Stomach (tissue), 8 donors: ENCODE measurements at regions not wholly inside any gene's neighbourhood (a gene's known extent, or its start where the extent isn't known, plus 50 kb on each side); places are given as distances from the start of the nearest gene placed in this dataset.

Source experiments
- DNase-seq, 2 donors: peaks; one replicate each; pipeline versions ENCODE4 v3.0.0 to v3.0.0-alpha.2; 2013 to 2019
- H3K27ac ChIP-seq, 5 donors: fragments of 200-600 bp in 4 of 5; sonication (generic) in 4 of 5; one replicate each; pipeline ENCODE4 v1.5.1; 2013 to 2019; ENCODE audit warnings: mild to moderate bottlenecking in 1 of 5, moderate library complexity in 1 of 5
- H3K27me3 ChIP-seq, 3 donors: fragments of 200-600 bp; sonication (generic); one replicate each; pipeline ENCODE4 v1.5.1; 2017 to 2019; ENCODE audit warnings: mixed run types in 1 of 3
- H3K36me3 ChIP-seq, 4 donors: fragments of 200-600 bp; sonication (generic); 1 replicate in 3 of 4; 2 replicates in 1 of 4; pipeline ENCODE4 v1.5.1; 2016 to 2019
- H3K4me1 ChIP-seq, 4 donors: fragments of 200-600 bp; sonication (generic); one replicate each; pipeline ENCODE4 v1.5.1; 2016 to 2019
- H3K4me3 ChIP-seq, 4 donors: fragments of 200-600 bp; sonication (generic) in 3 of 4; one replicate each; pipeline ENCODE4 v1.5.1; 2016 to 2019; ENCODE audit warnings: mild to moderate bottlenecking in 1 of 4
- H3K9me3 ChIP-seq, 4 donors: fragments of 200-600 bp; sonication (generic); one replicate each; pipeline ENCODE4 v1.5.1; 2016 to 2019
- CTCF ChIP-seq, 7 experiments: fragments of 450-650 bp in 4 of 7; fragments of 200-600 bp in 3 of 7; sonication (generic) in 3 of 7; IDR thresholded peaks; one replicate each; pipeline ENCODE4 v1.5.1; 2016 to 2019; ENCODE audit warnings: antibody characterized with exemption in 7 of 7, control low read depth in 2 of 7, mild to moderate bottlenecking in 1 of 7
- EP300 ChIP-seq: sonication (generic); formaldehyde crosslinking; IDR thresholded peaks from one replicate; pipeline ENCODE4 v1.6.1; 2017; ENCODE audit warnings: antibody characterized with exemption
- POLR2A ChIP-seq, 4 donors: fragments of 450-650 bp; IDR thresholded peaks; one replicate each; pipeline ENCODE4 v1.6.1; 2016; ENCODE audit warnings: antibody characterized with exemption in 4 of 4, control low read depth in 2 of 4, mild to moderate bottlenecking in 1 of 4, moderate library complexity in 1 of 4
- POLR2AphosphoS5 ChIP-seq, 3 donors: sonication (generic); formaldehyde crosslinking; IDR thresholded peaks; one replicate each; pipeline ENCODE4 v1.6.1; 2016; ENCODE audit warnings: antibody characterized with exemption in 3 of 3
- WGBS, 5 donors: extraction: QIAGEN DNeasy Blood & Tissue Kit in 3 of 5; methylation state at CpG; one replicate each; pipeline versions ENCODE4 v1.1.5 to v1.1.7; 2013 to 2018; 5-methylcytosine and 5-hydroxymethylcytosine counted together
- intact Hi-C: fragments of 100-400 bp; cut with DNase I; formaldehyde crosslinking; loops from one replicate; pipeline ENCODE4 v1.15.1; 2023; ENCODE audit warnings: low total_unique reads
- donor health status: healthy with polysubstance abuse.
- donor health status: Bipolar disorder and iron deficiency.
- donor health status: healthy.

GRCh38 chr7:401495-401894, 111.5 kb downstream of the FOXL3 start:
- intact Hi-C loops: no loop called here
- 92 to 96% (median 92%) methylated on average over 8 to 11 of the region's 11 CpGs for WGBS, 5 donors

GRCh38 chr7:404812-405488, 114.7 kb downstream of the PDGFA start:
- H3K27ac ChIP-seq: no peak overlapping the region
- H3K4me1 ChIP-seq: peaks cover 0 to 6% (median 3%) of the 10 kb centered on the region in 4 donors
- no peaks in the 10 kb centered on the region for H3K36me3 ChIP-seq
- peaks cover 0 to 3% (median 0%) of the 10 kb centered on the region in 4 donors for H3K9me3 ChIP-seq
- H3K27me3 ChIP-seq: peaks cover 0 to 45% (median 0%) of the 10 kb centered on the region in 3 donors
- no peak overlapping the region for H3K4me3 ChIP-seq
- DNase-seq: peak in 1 of 2 donors; percentile 23
- TF ChIP-seq CTCF (IDR thresholded peaks at IDR 0.05) (no peak), EP300 (no peak), POLR2AphosphoS5 (IDR thresholded peaks at IDR 0.05) (no peak), POLR2A (IDR thresholded peaks at IDR 0.05) (no peak)
- intact Hi-C loops: no loop called here
- 88 to 93% (median 92%) methylated on average over 18 of the region's 18 CpGs for WGBS, 5 donors

More at GRCh38 chr7:401495-401894, 111.5 kb downstream of the FOXL3 start:
- Histone ChIP-seq H3K9me3 (peaks cover 3 to 35% (median 27%) of the 10 kb centered on the region in 4 donors), H3K36me3 (no peaks in the 10 kb centered on the region), H3K27ac (no peak overlapping the region), H3K4me3 (no peak overlapping the region), H3K4me1 (peaks cover 0 to 6% (median 3%) of the 10 kb centered on the region in 4 donors), H3K27me3 (peaks cover 0 to 28% (median 0%) of the 10 kb centered on the region in 3 donors)
- no peak for DNase-seq
- TF ChIP-seq POLR2AphosphoS5 (IDR thresholded peaks at IDR 0.05): no peak
- TF ChIP-seq EP300: no peak
- TF ChIP-seq POLR2A (IDR thresholded peaks at IDR 0.05): no peak
- no peak for TF ChIP-seq CTCF (IDR thresholded peaks at IDR 0.05)

- no peak overlapping the region for H3K27ac ChIP-seq
- DNase-seq: peak; percentile 20 to 70
- TF ChIP-seq EP300 (no peak), POLR2AphosphoS5 (IDR thresholded peaks at IDR 0.05) (no peak), POLR2A (IDR thresholded peaks at IDR 0.05) (no peak), CTCF (IDR thresholded peaks at IDR 0.05) (no peak)
- no peak overlapping the region for H3K4me3 ChIP-seq
- intact Hi-C loops: no loop called here
- peaks cover 0 to 51% (median 0%) of the 10 kb centered on the region in 3 donors for H3K27me3 ChIP-seq
- WGBS, 5 donors: 50 to 77% (median 69%) methylated on average over 12 to 20 of the region's 20 CpGs
- no peaks in the 10 kb centered on the region for H3K9me3 ChIP-seq
- H3K36me3 ChIP-seq: no peaks in the 10 kb centered on the region
- H3K4me1 ChIP-seq: peaks cover 0 to 6% (median 3%) of the 10 kb centered on the region in 4 donors
Observed at GRCh38 chr7:405489-406211, 114.0 kb downstream of the PDGFA start.

GRCh38 chr7:407721-408539, 111.7 kb downstream of the PDGFA start:
- H3K27me3 ChIP-seq: peaks cover 0 to 46% (median 0%) of the 10 kb centered on the region in 3 donors
- no peaks in the 10 kb centered on the region for H3K36me3 ChIP-seq
- no peak for TF ChIP-seq POLR2AphosphoS5 (IDR thresholded peaks at IDR 0.05)
- no peak for TF ChIP-seq EP300
- no peak for TF ChIP-seq POLR2A (IDR thresholded peaks at IDR 0.05)
- no peak for TF ChIP-seq CTCF (IDR thresholded peaks at IDR 0.05)
- no peak overlapping the region for H3K27ac ChIP-seq
- intact Hi-C loops: no loop called here
- no peak overlapping the region for H3K4me3 ChIP-seq
- DNase-seq: peak in 1 of 2 donors; percentile 17
- peaks cover 0 to 6% (median 3%) of the 10 kb centered on the region in 4 donors for H3K4me1 ChIP-seq
- WGBS, 5 donors: 73 to 92% (median 82%) methylated on average over 6 of the region's 6 CpGs
- no peaks in the 10 kb centered on the region for H3K9me3 ChIP-seq
